Thyroid gland (tissue), 4 donors: ENCODE measurements at regions not wholly inside any gene's neighbourhood (a gene's known extent, or its start where the extent isn't known, plus 50 kb on each side); places are given as distances from the start of the nearest gene placed in this dataset.

ENCODE experiments used
- CTCF ChIP-seq, 6 experiments: fragments of 200-600 bp in 3 of 6; fragments of 450-650 bp in 3 of 6; sonication (generic) in 3 of 6; IDR thresholded peaks; one replicate each; pipeline ENCODE4 v1.5.1; 2016 to 2019; ENCODE audit warnings: antibody characterized with exemption in 6 of 6, mild to moderate bottlenecking in 2 of 6, inconsistent platforms in 1 of 6, moderate library complexity in 1 of 6
- POLR2A ChIP-seq, 2 donors: fragments of 450-650 bp; IDR thresholded peaks; one replicate each; pipeline ENCODE4 v1.6.1; 2017; ENCODE audit warnings: antibody characterized with exemption in 2 of 2, mild to moderate bottlenecking in 2 of 2, moderate library complexity in 1 of 2

DNA sequence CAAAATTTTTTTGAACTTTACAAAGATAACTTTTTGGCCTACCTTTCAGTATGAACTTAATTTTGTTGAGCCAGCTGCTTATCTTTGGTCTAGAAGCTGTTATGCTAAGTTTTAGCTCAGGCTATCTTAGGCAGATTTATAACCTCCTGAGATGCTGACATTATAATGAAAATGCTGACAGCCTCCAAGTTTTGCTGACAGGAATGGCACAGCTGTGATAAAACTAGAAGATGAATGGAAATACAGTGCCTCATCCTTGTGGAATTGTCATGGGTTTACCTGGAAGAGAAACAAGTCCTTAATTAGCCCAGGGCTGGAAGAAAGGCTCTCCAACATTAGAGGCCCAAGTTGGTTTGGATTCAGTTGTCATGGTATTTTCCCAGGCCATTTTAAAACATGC, 123.3 kb downstream of the OXSM start:
- TF ChIP-seq CTCF (IDR thresholded peaks at IDR 0.05), result no peak
- TF ChIP-seq POLR2A (IDR thresholded peaks at IDR 0.05), result no peak
